ENCODE measurements at regions not wholly inside any gene's neighbourhood (a gene's known extent, or its start where the extent isn't known, plus 50 kb on each side); places are given as distances from the start of the nearest gene placed in this dataset.
A peak's percentile ranks its signal among the peaks of the same experiment; 100 is the strongest.

DNA sequence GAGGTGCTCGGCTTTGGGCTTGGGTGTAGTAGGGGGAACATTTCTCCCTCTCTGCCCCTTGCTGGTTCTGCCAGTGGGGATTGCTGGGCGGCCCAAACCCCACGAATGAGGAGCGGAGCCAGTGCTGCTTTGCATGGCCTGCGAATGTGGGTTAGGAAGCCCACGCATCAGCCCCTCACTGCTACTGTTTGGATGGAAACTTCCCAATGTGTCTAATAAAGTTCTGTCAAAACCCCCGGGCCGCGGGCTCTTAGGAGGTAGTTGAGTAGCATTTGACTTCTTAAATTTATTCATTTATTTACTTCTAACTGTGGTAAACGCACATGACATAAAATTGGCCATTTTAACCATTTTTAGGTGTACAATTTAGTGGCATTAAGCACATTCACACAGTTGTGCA, 161.3 kb upstream of the FHL2 start:
- Histone ChIP-seq H3K4me3 (IDR thresholded peaks at IDR 0.05; ENCODE audit: insufficient read depth, low read depth, low read length) (no peak overlapping the region), H3K79me2 (ENCODE audit: insufficient read depth, low read depth) (no peaks in the 10 kb centered on the region), H3K36me3 (ENCODE audit: insufficient read depth) (no peaks in the 10 kb centered on the region), H2AFZ (ENCODE audit: low read depth) (no peak overlapping the region), H3K4me2 (no peak overlapping the region), H3K4me1 (ENCODE audit: low read depth, poor library complexity, severe bottlenecking) (no peaks in the 10 kb centered on the region), H3K9ac (no peak overlapping the region), H3K27ac (no peak overlapping the region), H3K27me3 (ENCODE audit: insufficient read depth, low read depth) (no peaks in the 10 kb centered on the region), H4K20me1 (ENCODE audit: insufficient read depth) (no peaks in the 10 kb centered on the region)
- TF ChIP-seq, protein P1, sequence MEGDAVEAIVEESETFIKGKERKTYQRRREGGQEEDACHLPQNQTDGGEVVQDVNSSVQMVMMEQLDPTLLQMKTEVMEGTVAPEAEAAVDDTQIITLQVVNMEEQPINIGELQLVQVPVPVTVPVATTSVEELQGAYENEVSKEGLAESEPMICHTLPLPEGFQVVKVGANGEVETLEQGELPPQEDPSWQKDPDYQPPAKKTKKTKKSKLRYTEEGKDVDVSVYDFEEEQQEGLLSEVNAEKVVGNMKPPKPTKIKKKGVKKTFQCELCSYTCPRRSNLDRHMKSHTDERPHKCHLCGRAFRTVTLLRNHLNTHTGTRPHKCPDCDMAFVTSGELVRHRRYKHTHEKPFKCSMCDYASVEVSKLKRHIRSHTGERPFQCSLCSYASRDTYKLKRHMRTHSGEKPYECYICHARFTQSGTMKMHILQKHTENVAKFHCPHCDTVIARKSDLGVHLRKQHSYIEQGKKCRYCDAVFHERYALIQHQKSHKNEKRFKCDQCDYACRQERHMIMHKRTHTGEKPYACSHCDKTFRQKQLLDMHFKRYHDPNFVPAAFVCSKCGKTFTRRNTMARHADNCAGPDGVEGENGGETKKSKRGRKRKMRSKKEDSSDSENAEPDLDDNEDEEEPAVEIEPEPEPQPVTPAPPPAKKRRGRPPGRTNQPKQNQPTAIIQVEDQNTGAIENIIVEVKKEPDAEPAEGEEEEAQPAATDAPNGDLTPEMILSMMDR (conservative IDR thresholded peaks at IDR 0.05; ENCODE audit: low read depth, low read length): no peak

DNA sequence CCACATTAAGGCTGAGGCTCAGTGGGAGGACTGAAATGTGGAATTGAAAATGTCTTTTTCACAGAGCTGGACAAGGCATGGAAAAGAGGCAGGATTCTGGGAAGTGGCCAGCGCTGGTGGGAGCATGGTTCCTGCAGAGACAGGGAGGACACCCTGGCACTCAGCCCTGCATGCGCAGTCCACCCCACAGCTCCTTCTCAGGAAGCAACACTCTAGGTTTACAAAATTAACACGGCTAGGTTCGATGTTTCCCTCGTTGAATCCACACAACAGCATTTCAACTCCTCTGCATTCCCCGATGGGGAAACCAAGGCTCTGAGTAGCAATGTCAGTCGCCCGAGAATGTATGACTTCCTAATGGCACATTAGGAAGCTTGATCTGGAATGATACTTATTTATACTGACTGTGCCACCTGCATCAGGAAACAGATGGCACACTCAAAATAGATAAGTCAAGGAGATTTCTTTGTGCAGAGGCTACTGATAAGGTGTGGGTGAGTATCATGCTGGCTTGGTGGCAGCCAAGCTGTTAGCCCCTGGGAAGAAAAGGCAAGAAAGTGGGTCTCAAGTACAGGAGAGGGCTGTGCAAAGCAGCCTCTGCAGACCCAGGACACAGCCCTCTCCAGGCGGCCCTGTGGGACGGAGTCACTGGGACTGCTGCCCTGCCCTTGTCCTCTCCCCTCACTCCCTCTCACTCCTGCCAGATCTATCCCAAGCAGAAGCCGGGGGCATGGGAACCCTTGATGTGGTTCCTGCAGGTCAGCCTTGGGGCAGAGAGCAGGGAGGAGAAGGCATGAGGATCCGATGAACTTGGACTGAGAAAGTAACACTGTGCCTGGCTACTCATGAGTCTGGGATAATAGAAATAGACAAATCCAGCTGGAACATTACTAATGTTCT, 158.4 kb upstream of the FHL2 start:
- H4K20me1 ChIP-seq (ENCODE audit: insufficient read depth): no peaks in the 10 kb centered on the region
- H3K9ac ChIP-seq: no peak overlapping the region
- no peak overlapping the region for H3K4me3 ChIP-seq (IDR thresholded peaks at IDR 0.05; ENCODE audit: insufficient read depth, low read depth, low read length)
- no peaks in the 10 kb centered on the region for H3K36me3 ChIP-seq (ENCODE audit: insufficient read depth)
- H3K27ac ChIP-seq: no peak overlapping the region
- no peaks in the 10 kb centered on the region for H3K27me3 ChIP-seq (ENCODE audit: insufficient read depth, low read depth)
- H3K4me1 ChIP-seq (ENCODE audit: low read depth, poor library complexity, severe bottlenecking): peaks cover 20% of the 10 kb centered on the region
- no peak overlapping the region for H3K4me2 ChIP-seq
- TF ChIP-seq, protein P1 (conservative IDR thresholded peaks at IDR 0.05; ENCODE audit: low read depth, low read length): no peak
- no peaks in the 10 kb centered on the region for H3K79me2 ChIP-seq (ENCODE audit: insufficient read depth, low read depth)
- no peak overlapping the region for H2AFZ ChIP-seq (ENCODE audit: low read depth)

DNA sequence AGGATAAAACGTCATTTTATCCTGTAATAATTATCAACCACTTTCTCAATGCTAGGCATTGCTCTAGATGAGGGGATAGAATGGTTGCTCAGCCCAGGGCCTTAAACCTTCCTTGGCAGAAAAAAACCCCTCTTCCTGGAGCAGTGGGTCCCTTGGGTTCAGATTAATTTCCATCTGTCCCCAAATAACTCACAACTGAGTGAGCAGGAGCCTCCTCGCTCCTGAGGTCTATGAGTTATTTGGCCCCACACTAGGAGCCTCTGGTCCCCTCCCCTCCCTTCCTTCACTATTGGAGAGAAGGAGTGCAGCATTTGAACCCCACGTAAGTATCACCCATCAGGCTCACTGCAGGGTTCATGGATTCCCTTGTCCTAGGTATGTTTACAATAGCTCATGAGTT, 157.5 kb upstream of the FHL2 start:
- peaks cover 22% of the 10 kb centered on the region for H3K4me1 ChIP-seq (ENCODE audit: low read depth, poor library complexity, severe bottlenecking)
- no peaks in the 10 kb centered on the region for H3K79me2 ChIP-seq (ENCODE audit: insufficient read depth, low read depth)
- H3K27ac ChIP-seq: no peak overlapping the region
- H3K4me2 ChIP-seq: no peak overlapping the region
- H3K36me3 ChIP-seq (ENCODE audit: insufficient read depth): no peaks in the 10 kb centered on the region
- H3K9ac ChIP-seq: no peak overlapping the region
- no peak overlapping the region for H3K4me3 ChIP-seq (IDR thresholded peaks at IDR 0.05; ENCODE audit: insufficient read depth, low read depth, low read length)
- TF ChIP-seq, protein P1 (conservative IDR thresholded peaks at IDR 0.05; ENCODE audit: low read depth, low read length): no peak
- H4K20me1 ChIP-seq (ENCODE audit: insufficient read depth): no peaks in the 10 kb centered on the region
- no peaks in the 10 kb centered on the region for H3K27me3 ChIP-seq (ENCODE audit: insufficient read depth, low read depth)
- no peak overlapping the region for H2AFZ ChIP-seq (ENCODE audit: low read depth)

- H3K4me3 ChIP-seq (IDR thresholded peaks at IDR 0.05; ENCODE audit: insufficient read depth, low read depth, low read length): no peak overlapping the region
- no peaks in the 10 kb centered on the region for H3K79me2 ChIP-seq (ENCODE audit: insufficient read depth, low read depth)
- no peak overlapping the region for H3K9ac ChIP-seq
- H2AFZ ChIP-seq (ENCODE audit: low read depth): no peak overlapping the region
- no peak overlapping the region for H3K27ac ChIP-seq
- no peaks in the 10 kb centered on the region for H4K20me1 ChIP-seq (ENCODE audit: insufficient read depth)
- H3K4me2 ChIP-seq: peak overlapping the region; percentile 58; the same call in 1 of the 2 replicates
- H3K4me1 ChIP-seq (ENCODE audit: low read depth, poor library complexity, severe bottlenecking): peaks cover 22% of the 10 kb centered on the region
- TF ChIP-seq, protein P1 (conservative IDR thresholded peaks at IDR 0.05; ENCODE audit: low read depth, low read length): no peak
- H3K36me3 ChIP-seq (ENCODE audit: insufficient read depth): no peaks in the 10 kb centered on the region
- H3K27me3 ChIP-seq (ENCODE audit: insufficient read depth, low read depth): no peaks in the 10 kb centered on the region
Observed at GRCh38 chr2:105554235-105554634, 155.4 kb upstream of the FHL2 start.
